OCI-LY7 (cell line): ENCODE measurements at regions not wholly inside any gene's neighbourhood (a gene's known extent, or its start where the extent isn't known, plus 50 kb on each side); places are given as distances from the start of the nearest gene placed in this dataset.

Experiments
- BruUV-seq: library from RNA; stranded (reverse); fragments of 400-500 nt; replicated peaks from 2 replicates; lab custom pipeline; 2021; lab: Mats Ljungman, UMichigan
- CTCF ChIA-PET: fragments of 300-600 bp; sonication (Branson Sonifier 250); formaldehyde crosslinking; loops from one replicate; lab custom pipeline; 2022; ENCODE audit warnings: antibody characterized with exemption; ENCODE audit not compliant: unreplicated experiment; lab: Charles Lee
- POLR2A ChIA-PET: fragments of 300-600 bp; sonication (Branson Sonifier 250); formaldehyde crosslinking; loops from one replicate; lab custom pipeline; 2022; ENCODE audit warnings: antibody characterized with exemption; lab: Charles Lee
- DNase-seq: peaks from one replicate; pipeline ENCODE4 v3.0.0-alpha.2; 2015; ENCODE audit warnings: low spot score
- H2AFZ ChIP-seq: fragments of 200-600 bp; sonication (generic), shearing (Covaris generic); 2 replicates; pipeline ENCODE4 v1.6.1; 2014; ENCODE audit warnings: mild to moderate bottlenecking, antibody characterized with exemption, low read length, moderate library complexity
- H3K27ac ChIP-seq: fragments of 200-600 bp; sonication (generic); 2 replicates; pipeline ENCODE4 v1.5.1; 2014; ENCODE audit warnings: mixed run types, low read depth, mild to moderate bottlenecking, moderate library complexity, low read length, inconsistent platforms; ENCODE audit not compliant: poor library complexity, severe bottlenecking
- H3K36me3 ChIP-seq: fragments of 200-600 bp; sonication (generic); 2 replicates; pipeline ENCODE4 v1.6.1; 2014; ENCODE audit warnings: mild to moderate bottlenecking, antibody characterized with exemption, low read length, moderate library complexity, mixed read lengths; ENCODE audit not compliant: insufficient read depth
- H3K4me1 ChIP-seq: fragments of 200-600 bp; sonication (generic); 2 replicates; pipeline ENCODE4 v1.5.1; 2014; ENCODE audit warnings: mild to moderate bottlenecking, low read length; ENCODE audit not compliant: insufficient read depth, poor library complexity, severe bottlenecking
- H3K4me2 ChIP-seq: fragments of 200-600 bp; sonication (generic); 2 replicates; pipeline ENCODE4 v1.6.1; 2014; ENCODE audit warnings: mild to moderate bottlenecking, low read length
- H3K4me3 ChIP-seq: fragments of 200-600 bp; sonication (generic); 2 replicates; pipeline ENCODE4 v1.5.1; 2014; ENCODE audit warnings: mild to moderate bottlenecking, low read depth, low read length; ENCODE audit not compliant: poor library complexity, severe bottlenecking
- H3K79me2 ChIP-seq: fragments of 200-600 bp; sonication (generic); 2 replicates; pipeline ENCODE4 v1.6.1; 2016; ENCODE audit warnings: low read depth, mild to moderate bottlenecking, low read length, moderate library complexity, mixed read lengths; ENCODE audit not compliant: insufficient read depth
- H3K9me2 ChIP-seq: fragments of 200-600 bp; sonication (generic); 2 replicates; pipeline ENCODE4 v1.6.1; 2016; ENCODE audit warnings: mild to moderate bottlenecking, low read length, mixed read lengths; ENCODE audit not compliant: insufficient read depth
- H3K9me3 ChIP-seq: fragments of 200-600 bp; sonication (generic); 2 replicates; pipeline ENCODE4 v1.6.1; 2014; ENCODE audit warnings: mild to moderate bottlenecking, mixed run types, low read length, mixed read lengths
- H4K20me1 ChIP-seq: fragments of 200-600 bp; sonication (generic); 2 replicates; pipeline ENCODE4 v1.6.1; 2014; ENCODE audit warnings: mild to moderate bottlenecking, antibody characterized with exemption, low read length, moderate library complexity, mixed read lengths; ENCODE audit not compliant: insufficient read depth
- EZH2phosphoT487 ChIP-seq: fragments of 200-600 bp; sonication (generic); IDR thresholded peaks from 2 replicates; pipeline ENCODE4 v1.6.1; 2018; ENCODE audit warnings: low read depth, borderline replicate concordance, mild to moderate bottlenecking, mixed run types, antibody characterized with exemption, low read length, moderate library complexity, mixed read lengths
- intact Hi-C: fragments of 100-400 bp; cut with micrococcal nuclease; formaldehyde crosslinking; loops from one replicate; pipeline ENCODE4 v1.10.0; 2022; ENCODE audit not compliant: unreplicated experiment
- TF ChIP-seq, protein P1 (sequence below): fragments of 200-600 bp; sonication (generic); conservative IDR thresholded peaks from 2 replicates; pipeline ENCODE4 v1.5.1; 2014; ENCODE audit warnings: mild to moderate bottlenecking, antibody characterized with exemption, low read length, moderate library complexity, mixed read lengths

- H3K4me2 ChIP-seq: no peak overlapping the region
- H4K20me1 ChIP-seq: no peaks in the 10 kb centered on the region
- H2AFZ ChIP-seq: no peak overlapping the region
- TF ChIP-seq, protein P1, sequence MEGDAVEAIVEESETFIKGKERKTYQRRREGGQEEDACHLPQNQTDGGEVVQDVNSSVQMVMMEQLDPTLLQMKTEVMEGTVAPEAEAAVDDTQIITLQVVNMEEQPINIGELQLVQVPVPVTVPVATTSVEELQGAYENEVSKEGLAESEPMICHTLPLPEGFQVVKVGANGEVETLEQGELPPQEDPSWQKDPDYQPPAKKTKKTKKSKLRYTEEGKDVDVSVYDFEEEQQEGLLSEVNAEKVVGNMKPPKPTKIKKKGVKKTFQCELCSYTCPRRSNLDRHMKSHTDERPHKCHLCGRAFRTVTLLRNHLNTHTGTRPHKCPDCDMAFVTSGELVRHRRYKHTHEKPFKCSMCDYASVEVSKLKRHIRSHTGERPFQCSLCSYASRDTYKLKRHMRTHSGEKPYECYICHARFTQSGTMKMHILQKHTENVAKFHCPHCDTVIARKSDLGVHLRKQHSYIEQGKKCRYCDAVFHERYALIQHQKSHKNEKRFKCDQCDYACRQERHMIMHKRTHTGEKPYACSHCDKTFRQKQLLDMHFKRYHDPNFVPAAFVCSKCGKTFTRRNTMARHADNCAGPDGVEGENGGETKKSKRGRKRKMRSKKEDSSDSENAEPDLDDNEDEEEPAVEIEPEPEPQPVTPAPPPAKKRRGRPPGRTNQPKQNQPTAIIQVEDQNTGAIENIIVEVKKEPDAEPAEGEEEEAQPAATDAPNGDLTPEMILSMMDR: no peak
- no peak for TF ChIP-seq EZH2phosphoT487
- H3K79me2 ChIP-seq: no peaks in the 10 kb centered on the region
- no peaks in the 10 kb centered on the region for H3K9me2 ChIP-seq
- H3K4me1 ChIP-seq: no peaks in the 10 kb centered on the region
- BruUV-seq: no TSS peak
- POLR2A ChIA-PET: no interaction called here
- intact Hi-C loops: no loop called here
- no peak for DNase-seq
- H3K27ac ChIP-seq: no peak overlapping the region
- H3K4me3 ChIP-seq: no peak overlapping the region
- CTCF ChIA-PET: no interaction called here
- no peaks in the 10 kb centered on the region for H3K9me3 ChIP-seq
- no peaks in the 10 kb centered on the region for H3K36me3 ChIP-seq
Observed at GRCh38 chr11:134528453-134528852, 116.4 kb upstream of the B3GAT1 start.

DNA sequence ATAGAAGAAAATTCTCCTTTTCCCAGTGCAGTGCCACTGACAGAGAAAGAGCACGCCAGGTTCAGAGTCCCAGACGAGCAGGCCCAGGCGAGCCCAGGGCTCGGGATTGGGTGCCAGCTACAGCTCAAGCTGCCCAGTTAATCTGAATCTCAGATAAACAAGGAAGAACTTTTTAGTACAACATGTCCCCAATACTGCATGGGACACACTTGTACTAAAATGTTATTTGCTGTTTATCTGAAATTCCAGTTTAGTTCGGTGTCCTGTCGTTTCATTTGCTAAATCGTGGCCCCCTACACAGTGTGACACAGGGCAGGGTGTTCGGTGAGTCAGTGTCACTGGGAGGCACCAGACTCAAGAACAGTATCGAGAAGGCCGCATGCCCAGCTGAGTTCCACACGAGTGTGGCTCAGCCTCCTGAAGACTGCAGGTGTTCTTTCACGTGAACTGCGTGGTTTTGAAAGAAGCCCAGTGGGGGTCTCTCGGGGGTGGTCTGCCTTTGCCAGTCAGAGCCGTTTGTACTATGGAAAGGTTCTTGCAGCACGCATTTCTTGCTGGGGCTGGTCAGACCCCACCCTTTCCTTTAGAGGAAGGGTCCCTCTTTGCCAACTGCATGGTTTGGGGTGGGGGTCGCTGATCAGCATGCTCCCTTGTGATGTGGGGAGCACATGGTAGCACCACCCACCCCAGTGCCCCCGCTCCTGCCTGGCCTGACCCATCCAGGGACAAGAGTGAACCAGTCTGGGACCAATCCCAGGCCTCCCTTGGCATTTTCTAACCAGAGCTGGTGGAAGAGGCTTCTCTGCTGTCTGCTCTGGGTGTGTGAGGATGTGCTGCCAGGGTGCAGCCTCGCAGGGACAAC lies 115.6 kb upstream of the B3GAT1 start:
- ChIA-PET POLR2A (no interaction called here), CTCF (no interaction called here)
- intact Hi-C loops: no loop called here
- H3K4me2 ChIP-seq: no peak overlapping the region
- no peak overlapping the region for H3K4me3 ChIP-seq
- no peaks in the 10 kb centered on the region for H3K36me3 ChIP-seq
- no TSS peak for BruUV-seq
- H2AFZ ChIP-seq: no peak overlapping the region
- TF ChIP-seq EZH2phosphoT487: no peak
- TF ChIP-seq, protein P1: no peak
- DNase-seq: no peak
- no peaks in the 10 kb centered on the region for H3K4me1 ChIP-seq
- H3K9me3 ChIP-seq: no peaks in the 10 kb centered on the region
- H4K20me1 ChIP-seq: no peaks in the 10 kb centered on the region
- H3K79me2 ChIP-seq: no peaks in the 10 kb centered on the region
- no peak overlapping the region for H3K27ac ChIP-seq
- H3K9me2 ChIP-seq: no peaks in the 10 kb centered on the region
